Psoas muscle (tissue), 7 donors: ENCODE measurements at regions not wholly inside any gene's neighbourhood (a gene's known extent, or its start where the extent isn't known, plus 50 kb on each side); places are given as distances from the start of the nearest gene placed in this dataset.

Experiments
- ATAC-seq, 4 donors: fragments of 200-7000 bp; cut with Tn5 transposase; one replicate each; pipeline ENCODE4 v1.9.1; 2020; ENCODE audit warnings: moderate library complexity in 3 of 4, mild to moderate bottlenecking in 2 of 4
- DNase-seq, 2 donors: peaks; one replicate each; pipeline ENCODE4 v3.0.0-alpha.2; 2020
- H3K27ac ChIP-seq: fragments of 200-600 bp; one replicate; pipeline ENCODE4 v1.8.0; 2022
- H3K27me3 ChIP-seq, 3 donors: fragments of 200-600 bp in 1 of 3; one replicate each; pipeline versions ENCODE4 v1.6.1 to v1.8.0; 2013 to 2022; ENCODE audit warnings: low read length in 2 of 3, mild to moderate bottlenecking in 2 of 3, moderate library complexity in 1 of 3; ENCODE audit not compliant: insufficient read depth in 3 of 3
- H3K36me3 ChIP-seq, 2 donors: fragments of 200-600 bp in 1 of 2; one replicate each; pipeline versions ENCODE4 v1.6.1 to v1.8.0; 2013 to 2022; ENCODE audit warnings: low read depth in 1 of 2, mild to moderate bottlenecking in 1 of 2, moderate library complexity in 1 of 2; ENCODE audit not compliant: insufficient read depth in 1 of 2
- H3K4me1 ChIP-seq: fragments of 200-600 bp; one replicate; pipeline ENCODE4 v1.8.0; 2022
- H3K4me3 ChIP-seq: fragments of 200-600 bp; one replicate; pipeline ENCODE4 v1.8.0; 2022; ENCODE audit warnings: mild to moderate bottlenecking
- H3K9me3 ChIP-seq: fragments of 200-600 bp; one replicate; pipeline ENCODE4 v1.8.0; 2022
- CTCF ChIP-seq: fragments of 200-600 bp; IDR thresholded peaks from one replicate; pipeline ENCODE4 v1.8.0; 2022; ENCODE audit warnings: antibody characterized with exemption
- WGBS, 3 donors: extraction: QIAGEN DNeasy Blood & Tissue Kit; methylation state at CpG; one replicate each; pipeline versions ENCODE4 v1.1.6 to v1.1.7; 2013; 5-methylcytosine and 5-hydroxymethylcytosine counted together
- intact Hi-C, 2 donors: fragments of 100-400 bp; cut with DNase I; formaldehyde crosslinking; loops; one replicate each; pipeline versions ENCODE4 v1.11.0 to v1.14.2; 2022
- donor health status: healthy with polysubstance abuse.
- donor health status: DM: no; HTN: no; CAD: no; lungs with moderate emphysema.
- donor health status: Bipolar disorder and iron deficiency.
- donor health status: healthy.
- donor health status: DM: yes; HTN: yes; CAD: no.
- donor health status: DM: no; HTN: no; CAD: no.
- donor health status: DM: yes; HTN: yes; CAD: no.

DNA sequence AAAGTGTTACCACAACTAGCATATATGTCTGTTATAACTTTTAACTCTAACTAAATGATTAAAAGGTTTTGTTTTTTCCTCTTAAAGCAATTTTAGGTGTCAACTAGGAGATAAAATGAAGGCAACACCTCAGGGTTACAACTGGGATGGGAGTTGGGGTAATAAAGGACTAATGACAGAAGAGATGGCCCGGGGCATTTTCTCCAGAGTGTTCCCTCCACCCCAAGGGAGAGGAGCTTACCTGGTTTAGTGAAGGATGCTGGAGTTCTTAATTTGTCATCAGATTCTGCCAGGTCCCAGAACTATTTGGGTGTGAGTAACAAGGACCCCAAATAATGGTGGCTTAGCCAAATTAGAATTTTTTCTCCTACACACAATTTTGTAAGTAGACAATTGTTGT lies 260.3 kb downstream of the CD109 start:
- H3K36me3 ChIP-seq = no peaks in the 10 kb centered on the region

GRCh38 chr6:73955800-73956199 lies 259.8 kb downstream of the CD109 start:
- 67 to 82% (median 72%) methylated on average over 4 of the region's 4 CpGs for WGBS, 3 donors
- DNase-seq = no peak

More for the DNA sequence above, 260.3 kb downstream of the CD109 start:
- H3K27me3 ChIP-seq = no peaks in the 10 kb centered on the region
- DNase-seq (no peak), ATAC-seq (no peak)
- no peak overlapping the region for H3K27ac ChIP-seq
- no peaks in the 10 kb centered on the region for H3K9me3 ChIP-seq
- H3K4me3 ChIP-seq = no peak overlapping the region
- no peak for TF ChIP-seq CTCF
- intact Hi-C loops = no loop called here
- no peaks in the 10 kb centered on the region for H3K4me1 ChIP-seq
- WGBS, 3 donors = 13 to 28% (median 22%) methylated on average over 1 of the region's 1 CpG

DNA sequence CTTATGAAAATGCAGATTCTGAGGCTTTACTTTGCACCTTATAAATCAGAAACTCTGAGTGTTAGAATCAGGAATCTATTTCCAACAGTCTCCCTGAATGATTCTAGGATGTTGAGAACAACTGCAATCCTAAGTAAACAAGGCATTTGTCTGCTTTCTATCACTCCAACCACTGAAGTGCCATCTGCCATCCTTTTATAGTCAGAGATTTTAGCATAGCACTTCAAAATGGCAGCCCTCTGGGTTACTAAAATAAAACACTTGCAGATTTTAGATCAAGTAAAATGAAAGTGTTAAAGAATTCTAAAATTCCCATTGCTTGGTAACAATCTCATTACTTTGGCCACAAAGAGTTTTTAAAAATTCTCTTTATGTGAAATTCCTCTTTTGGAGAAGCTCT lies 258.9 kb downstream of the CD109 start:
- ATAC-seq (no peak), DNase-seq (no peak)
- Histone ChIP-seq H3K4me3 (no peak overlapping the region), H3K36me3 (no peaks in the 10 kb centered on the region), H3K4me1 (no peaks in the 10 kb centered on the region), H3K27me3 (no peaks in the 10 kb centered on the region), H3K9me3 (no peaks in the 10 kb centered on the region), H3K27ac (no peak overlapping the region)
- intact Hi-C loops = no loop called here
- TF ChIP-seq CTCF = no peak

More at GRCh38 chr6:73955800-73956199, 259.8 kb downstream of the CD109 start:
- H3K4me3 ChIP-seq = no peak overlapping the region
- ATAC-seq = no peak
- no peaks in the 10 kb centered on the region for H3K4me1 ChIP-seq
- no peaks in the 10 kb centered on the region for H3K9me3 ChIP-seq
- H3K27ac ChIP-seq = no peak overlapping the region
- H3K36me3 ChIP-seq = no peaks in the 10 kb centered on the region
- intact Hi-C loops = no loop called here
- H3K27me3 ChIP-seq = no peaks in the 10 kb centered on the region
- no peak for TF ChIP-seq CTCF

GRCh38 chr6:73951183-73951582 lies 255.2 kb downstream of the CD109 start:
- H3K9me3 ChIP-seq = no peaks in the 10 kb centered on the region
- H3K27ac ChIP-seq = no peak overlapping the region
- no peaks in the 10 kb centered on the region for H3K4me1 ChIP-seq
- TF ChIP-seq CTCF = no peak
- no peaks in the 10 kb centered on the region for H3K27me3 ChIP-seq
- H3K4me3 ChIP-seq = no peak overlapping the region
- intact Hi-C loops = no loop called here
- DNase-seq (no peak), ATAC-seq (no peak)
- no peaks in the 10 kb centered on the region for H3K36me3 ChIP-seq

DNA sequence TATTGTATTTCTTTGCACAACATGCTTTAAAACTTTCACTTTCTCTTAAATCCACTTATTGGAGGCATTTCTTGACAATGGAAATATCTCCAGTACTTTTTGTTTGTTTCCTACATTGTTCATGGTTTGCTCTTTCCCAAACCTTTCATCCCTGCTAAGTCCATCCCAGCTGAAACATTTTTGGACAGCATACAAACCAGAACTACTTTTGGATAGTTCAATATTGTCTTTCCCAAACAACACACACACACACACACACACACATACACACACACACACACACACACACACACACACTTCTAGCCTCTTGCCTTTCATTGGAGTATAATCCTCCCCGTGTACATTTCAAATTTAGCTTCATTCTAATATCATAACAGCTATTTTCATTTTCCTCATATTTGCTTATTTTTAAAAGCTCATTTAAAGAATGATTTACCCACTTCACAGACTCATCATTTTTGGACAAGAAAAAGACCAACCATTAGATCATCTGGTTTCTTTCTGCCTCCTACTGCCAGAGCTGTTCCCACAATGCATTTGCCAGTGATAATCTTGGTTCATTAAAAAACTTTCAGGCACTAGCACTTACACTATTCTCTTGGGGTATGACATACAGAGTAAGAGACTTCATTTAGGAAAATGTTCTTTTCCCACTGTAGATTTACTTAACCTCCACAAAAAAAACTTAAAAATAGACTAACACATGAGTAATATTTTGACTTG lies 248.1 kb downstream of the CD109 start:
- H3K27ac ChIP-seq = no peak overlapping the region
- no peak for ATAC-seq

More for the DNA sequence above, 248.1 kb downstream of the CD109 start:
- H3K9me3 ChIP-seq = no peaks in the 10 kb centered on the region
- H3K27me3 ChIP-seq = no peaks in the 10 kb centered on the region
- TF ChIP-seq CTCF = no peak
- DNase-seq = no peak
- intact Hi-C loops = no loop called here
- H3K36me3 ChIP-seq = no peaks in the 10 kb centered on the region
- no peaks in the 10 kb centered on the region for H3K4me1 ChIP-seq
- WGBS, 3 donors = 40 to 71% (median 57%) methylated on average over 1 of the region's 1 CpG
- H3K4me3 ChIP-seq = no peak overlapping the region
